Caco-2 (cell line): ENCODE measurements at regions not wholly inside any gene's neighbourhood (a gene's known extent, or its start where the extent isn't known, plus 50 kb on each side); places are given as distances from the start of the nearest gene placed in this dataset.

Source experiments
- BruUV-seq: library from RNA; stranded (reverse); fragments of 400-500 nt; replicated peaks from 2 replicates; lab custom pipeline; 2021; lab: Mats Ljungman, UMichigan
- CTCF ChIA-PET: fragments of 300-600 bp; sonication (Branson Sonifier 250); formaldehyde crosslinking; loops from one replicate; lab custom pipeline; 2022; ENCODE audit warnings: antibody characterized with exemption; lab: Charles Lee
- POLR2A ChIA-PET: fragments of 300-600 bp; sonication (Branson Sonifier 250); formaldehyde crosslinking; loops from one replicate; lab custom pipeline; 2022; ENCODE audit warnings: antibody characterized with exemption; lab: Charles Lee
- DNase-seq, 2 experiments: peaks; one replicate each; pipeline versions ENCODE4 v3.0.0 to v3.0.0-alpha.2; 2020 to 2022
- H3K27me3 ChIP-seq: replicated peaks from 2 replicates; pipeline ENCODE4 v1.6.0; 2011; ENCODE audit warnings: low read length; ENCODE audit not compliant: control insufficient read depth, insufficient read depth
- H3K36me3 ChIP-seq: 2 replicates; pipeline ENCODE4 v1.5.1; 2011; ENCODE audit warnings: low read length; ENCODE audit not compliant: control insufficient read depth, insufficient read depth
- H3K4me1 ChIP-seq: fragments of 250-450 bp; sonication (Bioruptor Pico); 2 replicates; pipeline ENCODE4 v1.5.1; 2020; ENCODE audit warnings: mild to moderate bottlenecking
- H3K4me3 ChIP-seq: 2 replicates; pipeline ENCODE4 v1.5.1; 2011; ENCODE audit warnings: low read depth, mild to moderate bottlenecking, control low read depth, low read length
- H3K9me3 ChIP-seq: fragments of 250-450 bp; sonication (Bioruptor Pico); 2 replicates; pipeline ENCODE4 v1.5.1; 2020; ENCODE audit warnings: mild to moderate bottlenecking, moderate library complexity
- H3K27ac Mint-ChIP-seq: one replicate; pipeline ENCODE4 v1.8.0; 2022; ENCODE audit warnings: mixed read lengths; ENCODE audit not compliant: unreplicated experiment
- H3K27me3 Mint-ChIP-seq: one replicate; pipeline ENCODE4 v1.8.0; 2022; ENCODE audit warnings: mixed read lengths; ENCODE audit not compliant: insufficient read depth, unreplicated experiment
- H3K36me3 Mint-ChIP-seq: one replicate; pipeline ENCODE4 v1.8.0; 2022; ENCODE audit warnings: mild to moderate bottlenecking, mixed read lengths; ENCODE audit not compliant: insufficient read depth, unreplicated experiment
- H3K4me1 Mint-ChIP-seq: one replicate; pipeline ENCODE4 v1.8.0; 2022; ENCODE audit warnings: low read depth, mixed read lengths; ENCODE audit not compliant: unreplicated experiment
- H3K4me3 Mint-ChIP-seq: one replicate; pipeline ENCODE4 v1.8.0; 2022; ENCODE audit warnings: mild to moderate bottlenecking, moderate library complexity, mixed read lengths; ENCODE audit not compliant: unreplicated experiment
- H3K9me3 Mint-ChIP-seq: one replicate; pipeline ENCODE4 v1.8.0; 2022; ENCODE audit warnings: mixed read lengths; ENCODE audit not compliant: unreplicated experiment
- CTCF ChIP-seq, 2 experiments: fragments of 200-600 bp in 1 of 2; IDR thresholded peaks; 1 replicate in 1 of 2; 2 replicates in 1 of 2; pipeline versions ENCODE4 v1.5.1 to v1.8.0; 2011 to 2022; ENCODE audit warnings: antibody characterized with exemption in 1 of 2, control low read depth in 1 of 2, inconsistent platforms in 1 of 2, low read depth in 1 of 2, low read length in 1 of 2, mild to moderate bottlenecking in 1 of 2, moderate library complexity in 1 of 2; ENCODE audit not compliant: insufficient read depth in 1 of 2, severe bottlenecking in 1 of 2, unreplicated experiment in 1 of 2
- intact Hi-C: fragments of 100-400 bp; cut with micrococcal nuclease; formaldehyde crosslinking; loops from one replicate; pipeline ENCODE4 v1.10.0; 2022; ENCODE audit not compliant: unreplicated experiment

DNA sequence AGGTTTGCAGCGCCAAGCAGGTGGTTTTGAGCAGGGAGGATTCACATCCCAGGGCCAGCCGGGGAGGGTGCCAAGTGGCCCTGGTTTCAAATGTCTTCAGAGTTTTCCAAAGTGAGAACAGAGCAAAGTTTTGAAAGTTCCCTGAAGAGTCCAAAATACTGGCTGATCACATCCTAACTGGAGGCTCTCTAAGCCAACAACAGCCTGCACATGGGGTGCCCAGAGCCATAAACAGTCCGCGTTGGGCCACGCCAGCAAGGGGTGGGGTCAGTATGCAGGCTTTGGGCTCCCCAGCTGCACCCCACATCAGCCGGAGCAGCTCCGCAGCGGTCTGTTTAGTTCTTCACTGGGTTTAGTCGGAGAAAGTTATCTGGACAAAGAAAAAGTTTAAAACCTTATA, 150.9 kb downstream of the C16orf95 start:
- no peak for TF ChIP-seq CTCF (IDR thresholded peaks at IDR 0.05; ENCODE audit: insufficient read depth in 1 of 2, low read depth in 1 of 2, low read length in 1 of 2, severe bottlenecking in 1 of 2, unreplicated experiment in 1 of 2)
- Mint-ChIP-seq H3K27ac (no peak overlapping the region), H3K4me3 (no peak overlapping the region), H3K4me1 (no peaks in the 10 kb centered on the region), H3K36me3 (no peaks in the 10 kb centered on the region), H3K9me3 (peaks cover 37% of the 10 kb centered on the region), H3K27me3 (peaks cover 15% of the 10 kb centered on the region)
- ChIA-PET CTCF (interaction anchor here (0.7 kb wide), 1 partner anchor 1792 kb away, joined by 4 read pairs; no protein-coding TSS in a partner anchor), POLR2A (no interaction called here)
- Histone ChIP-seq H3K27me3 (0 out of 2 replicates have a peak, but pooled peaks cover 2% of the 10 kb centered on the region), H3K4me1 (no peaks in the 10 kb centered on the region), H3K9me3 (no peaks in the 10 kb centered on the region), H3K36me3 (no peaks in the 10 kb centered on the region), H3K4me3 (no peak overlapping the region)
- DNase-seq, result no peak
- no TSS peak for BruUV-seq
- intact Hi-C loops, result no loop called here

GRCh38 chr16:87166934-87167333, 150.3 kb downstream of the C16orf95 start:
- Mint-ChIP-seq H3K27ac (no peak overlapping the region), H3K4me3 (no peak overlapping the region), H3K36me3 (no peaks in the 10 kb centered on the region), H3K4me1 (no peaks in the 10 kb centered on the region), H3K9me3 (peaks cover 37% of the 10 kb centered on the region), H3K27me3 (peaks cover 12% of the 10 kb centered on the region)
- Histone ChIP-seq H3K27me3 (0 out of 2 replicates have a peak, but pooled peaks cover 1% of the 10 kb centered on the region), H3K9me3 (no peaks in the 10 kb centered on the region), H3K4me1 (no peaks in the 10 kb centered on the region), H3K4me3 (no peak overlapping the region), H3K36me3 (no peaks in the 10 kb centered on the region)
- no TSS peak for BruUV-seq
- ChIA-PET POLR2A (no interaction called here), CTCF (no interaction called here)
- no peak for TF ChIP-seq CTCF (IDR thresholded peaks at IDR 0.05; ENCODE audit: insufficient read depth in 1 of 2, low read depth in 1 of 2, low read length in 1 of 2, severe bottlenecking in 1 of 2, unreplicated experiment in 1 of 2)
- intact Hi-C loops, result no loop called here
- DNase-seq, result no peak

DNA sequence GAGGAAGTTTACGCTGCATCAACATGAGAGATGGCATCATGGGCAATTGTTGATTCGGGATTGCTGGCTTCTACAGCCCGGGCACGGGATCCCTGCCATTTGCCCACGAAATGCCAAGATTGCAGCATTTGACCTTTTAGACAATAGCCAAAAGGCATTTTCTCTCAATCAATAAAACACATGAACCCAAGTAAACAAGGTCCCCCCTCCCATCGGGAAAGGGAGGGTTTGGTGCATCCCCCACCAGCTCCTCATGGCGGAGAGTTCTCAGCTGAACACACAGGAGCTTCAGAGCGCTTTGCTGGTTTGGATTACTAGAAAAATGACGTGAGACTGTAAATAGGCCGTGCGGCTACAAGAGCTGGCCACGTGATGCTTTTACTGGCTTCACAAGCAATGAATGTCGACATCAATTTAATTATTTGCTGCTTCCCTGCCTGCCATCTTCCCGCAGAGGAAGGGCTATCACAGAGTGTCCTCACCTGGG, 147.6 kb downstream of the C16orf95 start:
- Histone ChIP-seq H3K4me1 (no peaks in the 10 kb centered on the region), H3K4me3 (no peak overlapping the region), H3K27me3 (no peaks in the 10 kb centered on the region), H3K36me3 (no peaks in the 10 kb centered on the region), H3K9me3 (no peaks in the 10 kb centered on the region)
- intact Hi-C loops, result no loop called here
- CTCF ChIA-PET, result no interaction called here
- Mint-ChIP-seq H3K4me1 (no peaks in the 10 kb centered on the region), H3K36me3 (no peaks in the 10 kb centered on the region), H3K27ac (no peak overlapping the region), H3K9me3 (peaks cover 28% of the 10 kb centered on the region), H3K4me3 (no peak overlapping the region), H3K27me3 (peaks cover 8% of the 10 kb centered on the region)
- DNase-seq, result no peak
- BruUV-seq, result no TSS peak
- TF ChIP-seq CTCF (IDR thresholded peaks at IDR 0.05; ENCODE audit: insufficient read depth in 1 of 2, low read depth in 1 of 2, low read length in 1 of 2, severe bottlenecking in 1 of 2, unreplicated experiment in 1 of 2), result no peak
- POLR2A ChIA-PET, result interaction anchor here (0.6 kb wide), 1 partner anchor 17 kb away, joined by 3 read pairs; no protein-coding TSS in a partner anchor
